SHP77 treated with DMSO at 0.1 percent for 48 hours (cell line): ENCODE measurements at regions not wholly inside any gene's neighbourhood (a gene's known extent, or its start where the extent isn't known, plus 50 kb on each side); places are given as distances from the start of the nearest gene placed in this dataset.
A peak's percentile ranks its signal among the peaks of the same experiment; 100 is the strongest.

Source experiments
- DNase-seq: peaks from one replicate; lab custom pipeline; 2025; lab: John Stamatoyannopoulos, UW

- no peak for DNase-seq
Observed at GRCh38 chr2:34099377-34099776, 500.3 kb upstream of the FAM98A start.

DNA sequence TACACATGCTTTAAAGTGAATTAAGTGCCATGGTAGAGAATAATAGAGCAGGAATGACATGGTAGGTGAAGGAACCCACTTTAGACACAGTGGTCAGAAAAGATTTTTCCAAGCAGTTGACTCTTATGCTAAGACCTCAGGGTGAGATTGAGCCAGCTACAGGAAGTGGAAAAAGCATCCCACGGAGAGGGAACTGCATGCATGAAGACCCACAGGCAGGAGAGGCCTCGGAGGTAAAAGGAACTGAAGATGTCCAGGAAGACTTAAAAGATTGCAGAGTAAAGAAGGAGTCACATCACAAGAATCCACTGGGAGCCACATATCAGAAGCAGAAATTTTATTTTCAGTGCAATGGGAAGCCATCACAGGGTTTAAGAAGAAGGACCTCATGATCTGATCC is 499.2 kb upstream of the FAM98A start:
- no peak for DNase-seq

DNA sequence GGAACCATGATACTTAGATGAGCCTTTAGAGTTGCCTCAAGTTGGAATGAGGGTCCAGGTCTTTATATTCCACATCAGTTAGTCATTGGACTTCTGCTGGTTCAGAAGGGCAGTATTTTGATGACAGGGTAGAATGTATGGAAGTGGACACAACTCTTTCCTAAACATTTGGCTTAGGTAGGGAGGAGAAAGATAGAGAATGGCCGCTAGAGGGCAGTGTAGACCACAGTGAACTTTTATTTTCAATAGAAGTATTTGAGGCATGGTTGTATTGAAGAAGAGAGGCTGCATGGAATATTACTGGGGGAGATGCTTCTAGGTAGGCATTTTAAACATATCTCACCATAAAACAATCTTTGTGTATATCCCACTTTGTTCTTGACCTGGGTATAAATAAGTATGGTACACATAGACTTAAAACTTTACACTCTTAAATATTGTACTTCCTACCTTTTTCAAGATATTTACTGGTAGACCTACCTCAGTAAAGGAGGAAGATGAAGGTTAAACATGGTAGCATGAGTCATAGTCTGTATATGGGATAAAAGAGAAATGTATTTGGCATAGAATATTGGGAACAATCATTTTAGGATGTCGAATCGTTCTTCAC is 497.6 kb upstream of the FAM98A start:
- DNase-seq = peak; percentile 27

DNA sequence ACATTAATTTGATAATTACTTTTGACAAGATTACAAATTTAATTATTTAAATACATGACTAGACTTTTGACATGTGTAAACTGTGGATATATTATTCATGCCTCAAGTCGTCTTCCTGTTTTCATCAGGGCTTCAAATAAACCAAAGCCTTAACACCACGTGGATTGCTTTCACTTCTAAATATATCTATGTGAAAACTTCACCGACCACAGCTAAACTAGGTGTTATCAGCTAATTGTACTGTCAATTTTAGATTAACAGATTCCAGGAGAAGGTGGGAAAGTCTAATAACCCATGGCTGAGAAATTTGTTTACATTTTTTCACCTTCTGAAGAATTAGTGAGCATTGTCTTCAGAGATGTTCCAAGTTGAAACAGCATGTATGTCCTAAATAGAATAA is 494.7 kb upstream of the FAM98A start:
- DNase-seq = no peak

GRCh38 chr2:34070196-34070595 is 471.1 kb upstream of the FAM98A start:
- DNase-seq = no peak

GRCh38 chr2:34069604-34070003 is 470.5 kb upstream of the FAM98A start:
- no peak for DNase-seq

DNA sequence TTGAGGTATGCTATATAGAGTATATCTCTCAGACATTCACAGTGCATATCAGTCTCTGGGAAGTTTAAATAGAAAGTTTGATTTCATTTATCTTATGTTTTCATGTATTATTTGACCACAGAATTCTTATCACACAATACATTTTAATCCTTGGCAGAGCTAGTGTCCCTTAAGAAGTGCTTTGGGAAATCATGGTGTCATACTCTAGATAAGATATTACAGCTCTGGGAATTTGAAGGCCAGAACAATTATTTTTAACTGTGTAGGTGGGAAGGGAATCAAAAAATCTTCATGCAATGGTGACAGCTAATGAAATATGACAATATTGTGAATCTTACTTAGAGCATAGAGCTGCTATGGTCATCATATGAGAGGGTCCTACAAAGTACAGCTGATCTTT is 451.3 kb upstream of the FAM98A start:
- no peak for DNase-seq

GRCh38 chr2:34045101-34045655 is 446.1 kb upstream of the FAM98A start:
- no peak for DNase-seq

GRCh38 chr2:34037886-34038285 is 438.8 kb upstream of the FAM98A start:
- no peak for DNase-seq

DNA sequence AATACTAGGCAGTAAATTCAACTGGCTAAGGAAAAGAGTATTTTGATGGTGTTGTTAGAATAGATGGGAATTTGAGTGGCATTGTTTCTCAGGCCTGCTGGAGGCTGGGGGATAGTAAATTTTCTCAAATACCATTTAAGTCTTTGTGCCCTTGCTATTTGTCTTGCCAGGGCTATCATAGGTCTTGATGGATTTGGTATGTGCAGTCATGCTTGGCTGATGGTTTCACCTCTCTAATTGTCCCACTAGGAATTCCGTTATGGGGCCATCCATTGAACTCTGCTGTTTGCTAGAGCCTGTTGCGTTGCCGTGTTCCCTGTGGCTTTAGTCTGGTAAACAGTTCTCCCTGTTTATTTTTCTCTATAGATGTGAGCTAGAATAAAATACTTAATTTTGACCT is 438.1 kb upstream of the FAM98A start:
- DNase-seq = no peak

DNA sequence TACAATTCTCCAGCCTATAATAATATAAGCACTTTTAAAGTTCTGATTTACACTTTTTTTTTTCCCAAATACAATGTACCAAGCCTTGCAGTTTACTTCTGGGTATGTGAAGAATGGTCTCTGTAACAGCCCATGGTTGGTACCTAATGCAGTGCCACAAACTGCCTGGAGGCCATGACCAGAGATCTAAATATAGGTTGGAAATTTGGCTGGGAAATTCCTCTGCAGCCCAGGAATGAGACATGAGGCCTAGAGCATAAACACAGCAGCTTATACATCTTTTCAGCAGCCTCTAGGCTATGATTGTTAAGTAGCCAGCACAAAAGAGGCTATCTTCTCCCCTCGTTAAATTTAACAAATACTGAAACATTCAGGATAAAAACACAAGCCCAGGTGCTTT is 432.0 kb upstream of the FAM98A start:
- DNase-seq = no peak

- DNase-seq = no peak
Observed at GRCh38 chr2:34030273-34030672, 431.2 kb upstream of the FAM98A start.

DNA sequence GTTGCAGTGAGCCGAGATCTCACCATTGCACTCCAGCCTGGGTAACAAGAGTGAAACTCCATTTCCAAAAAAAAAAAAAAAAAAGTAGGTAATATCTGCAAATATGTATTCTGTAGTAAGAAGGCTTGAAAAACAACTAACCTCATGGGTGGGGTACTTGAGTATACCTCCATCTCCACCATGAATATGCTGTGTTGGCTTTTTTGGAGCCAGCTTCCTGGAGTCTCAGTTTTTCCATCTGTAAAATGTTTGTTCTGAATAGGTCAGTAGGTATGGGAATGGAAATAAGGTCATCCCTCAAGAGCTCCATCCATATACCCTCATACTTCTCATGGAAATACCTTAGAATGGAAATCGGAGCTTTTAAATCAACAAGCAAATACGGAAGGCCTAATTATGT is 430.0 kb upstream of the FAM98A start:
- DNase-seq = no peak

GRCh38 chr2:34025196-34025595 is 426.1 kb upstream of the FAM98A start:
- no peak for DNase-seq

- no peak for DNase-seq
Observed at GRCh38 chr2:34012715-34013302, 413.7 kb upstream of the FAM98A start.

- no peak for DNase-seq
Observed at GRCh38 chr2:34011684-34012083, 412.6 kb upstream of the FAM98A start.

DNA sequence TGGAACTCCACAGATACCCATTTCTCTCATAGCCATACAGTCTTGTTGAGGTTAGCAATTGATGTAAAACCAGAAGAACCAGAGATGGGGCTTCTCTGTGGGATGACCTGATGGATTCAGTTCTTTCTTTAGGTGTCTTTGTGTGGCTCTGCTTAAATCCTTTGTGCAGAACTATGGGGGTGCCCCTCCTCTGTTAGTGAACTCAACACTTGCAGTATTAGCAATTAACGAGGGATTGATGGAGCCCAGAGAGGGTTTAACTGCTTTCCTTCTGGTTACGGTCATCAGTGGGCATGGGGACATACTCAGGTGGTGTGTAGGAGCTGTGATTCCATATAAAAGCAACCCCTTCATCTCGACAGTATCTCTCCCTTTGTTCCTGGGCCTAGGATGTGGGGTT is 406.8 kb upstream of the FAM98A start:
- DNase-seq = no peak

- no peak for DNase-seq
Observed at GRCh38 chr2:34004936-34005335, 405.8 kb upstream of the FAM98A start.

DNA sequence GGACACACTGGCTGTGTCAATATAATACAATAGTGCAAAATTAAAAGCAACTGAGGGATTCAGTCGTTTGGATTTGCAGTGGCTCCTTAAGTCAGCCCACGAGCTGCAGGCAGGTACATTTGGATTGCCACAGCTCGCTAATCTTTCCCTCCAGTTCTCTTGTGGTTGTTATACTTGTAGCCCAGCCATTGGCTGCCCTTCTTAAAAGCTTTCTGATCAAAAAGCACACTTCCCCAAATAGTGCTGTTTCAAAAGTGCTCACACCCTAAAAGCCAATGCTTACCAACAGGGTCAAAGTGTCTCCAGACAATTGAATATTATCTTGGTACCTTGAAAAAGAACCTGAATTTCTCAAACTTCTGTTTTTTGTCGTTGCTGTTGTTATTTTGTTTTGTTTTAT is 404.7 kb upstream of the FAM98A start:
- no peak for DNase-seq

- DNase-seq = no peak
Observed at GRCh38 chr2:34001557-34001956, 402.5 kb upstream of the FAM98A start.

DNA sequence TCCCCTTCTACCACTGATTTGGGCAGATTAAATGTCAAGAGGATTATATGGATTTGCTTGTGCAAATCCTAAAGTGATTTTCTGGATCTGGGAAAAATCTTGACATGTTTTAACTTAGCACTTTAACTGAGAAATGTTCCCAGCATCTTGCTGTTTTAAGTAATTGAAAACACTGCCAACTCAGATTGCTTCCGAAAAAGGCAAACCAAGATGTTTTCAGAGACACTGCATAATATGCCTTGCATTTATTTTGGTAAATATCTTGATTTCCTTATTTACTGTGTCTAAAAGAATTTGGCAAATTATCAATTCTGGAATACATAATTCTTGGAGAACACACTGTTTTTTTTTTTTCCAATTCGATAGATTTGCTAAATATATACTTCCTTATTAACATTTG is 385.0 kb upstream of the FAM98A start:
- DNase-seq = no peak

DNA sequence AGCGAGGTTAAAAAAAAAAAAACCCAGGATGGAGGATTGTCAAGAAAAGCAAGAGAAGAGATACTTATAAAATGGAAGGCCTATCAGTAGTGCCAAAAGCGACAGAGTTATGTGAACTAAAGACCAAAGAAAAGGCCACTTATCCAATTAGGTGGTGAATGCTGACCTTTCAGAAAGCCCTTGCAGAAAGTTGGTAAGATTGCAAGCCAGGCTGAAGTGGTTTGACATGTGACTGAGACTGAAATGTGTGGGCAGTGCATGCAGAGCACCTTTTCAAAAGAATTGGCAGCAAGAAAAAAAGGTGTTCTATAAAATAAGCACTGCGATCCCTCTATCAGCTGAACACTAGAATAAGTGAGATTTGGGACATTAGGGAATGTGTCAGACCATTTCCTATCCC is 379.4 kb upstream of the FAM98A start:
- no peak for DNase-seq

DNA sequence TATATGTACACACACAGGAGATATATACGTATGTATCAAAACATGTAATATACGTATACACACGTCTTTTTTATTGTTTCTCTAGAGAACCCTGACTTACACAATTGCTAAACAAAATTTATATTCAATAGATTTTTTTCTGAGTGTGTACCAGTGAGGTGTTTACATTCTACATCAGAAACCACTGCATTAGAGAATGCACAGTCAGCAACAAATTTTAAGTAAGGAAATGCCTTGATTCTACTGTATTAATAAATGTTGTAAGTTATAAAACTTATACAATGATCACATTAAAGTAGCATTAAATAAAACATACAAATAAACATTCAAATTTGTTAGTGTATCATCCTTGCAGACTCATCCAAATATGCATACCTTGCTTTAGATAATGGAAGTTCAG is 376.4 kb upstream of the FAM98A start:
- no peak for DNase-seq

DNA sequence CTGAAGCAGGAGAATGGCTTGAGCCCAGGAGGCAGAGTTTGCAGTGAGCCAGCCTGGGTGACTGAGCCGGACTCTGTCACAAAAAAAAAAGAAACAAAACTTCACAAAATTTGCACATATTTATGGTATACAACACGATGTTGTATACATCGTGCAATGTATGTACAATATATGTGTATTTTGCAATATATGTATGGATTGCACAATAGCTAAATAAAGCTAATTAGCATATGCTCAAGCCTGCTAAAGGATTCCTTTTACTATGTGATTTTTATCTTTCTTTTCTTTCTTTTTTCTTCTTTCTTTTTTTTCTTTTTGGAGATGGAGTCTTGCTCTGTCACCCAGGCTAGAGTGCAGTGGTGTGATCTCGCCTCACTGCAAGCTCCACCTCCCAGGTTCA is 368.0 kb upstream of the FAM98A start:
- DNase-seq = no peak
